ENCODE measurements at regions not wholly inside any gene's neighbourhood (a gene's known extent, or its start where the extent isn't known, plus 50 kb on each side); places are given as distances from the start of the nearest gene placed in this dataset.
"Not testable (repeated sequence)": the region's sequence is repeated elsewhere in the genome, so short reads cannot be mapped to it uniquely, and the experiment has no call there.

DNA sequence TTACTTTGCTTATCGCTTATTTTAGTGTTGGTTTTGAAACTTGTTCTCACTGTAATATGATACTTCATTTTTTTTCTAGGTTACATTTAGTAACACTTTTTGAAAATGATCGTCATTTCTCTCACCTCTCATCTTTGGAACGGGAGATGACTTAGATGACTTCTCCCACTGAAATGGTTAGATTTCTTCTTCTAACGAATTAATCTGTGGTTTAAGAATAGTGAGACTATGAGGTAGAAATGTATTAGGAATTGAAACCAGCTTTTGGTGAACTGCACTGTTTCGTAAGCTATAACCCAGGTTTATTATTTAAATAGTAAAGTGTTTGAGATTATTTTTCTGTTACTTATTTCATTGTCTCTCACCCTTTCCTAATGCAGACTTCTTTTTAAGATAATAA lies 93.7 kb downstream of the PRR15 start:
- ATAC-seq (ENCODE audit: insufficient read depth, low FRiP score) (no peak), DNase-seq (no peak)
- Histone ChIP-seq H3K4me3 (no peak overlapping the region), H3K9me3 (ENCODE audit: control insufficient read depth in 4 of 4, insufficient read depth in 3 of 4, low read length in 3 of 4) (no peaks in the 10 kb centered on the region), H3K36me3 (ENCODE audit: control insufficient read depth in 4 of 4, insufficient read depth in 4 of 4, low read length in 4 of 4) (no peaks in the 10 kb centered on the region), H3K27ac (ENCODE audit: low read depth in 1 of 2, low read length in 1 of 2) (no peak overlapping the region), H3K9ac (ENCODE audit: insufficient read depth in 1 of 2, low read length in 2 of 2) (no peak overlapping the region), H3K4me1 (ENCODE audit: control insufficient read depth in 5 of 5, insufficient read depth in 5 of 5, low read length in 5 of 5) (no peaks in the 10 kb centered on the region), H3K27me3 (ENCODE audit: control insufficient read depth in 3 of 3, insufficient read depth in 3 of 3, low read length in 2 of 3) (no peaks in the 10 kb centered on the region)
- 77 to 87% methylated on average over 5 of the region's 5 CpGs for WGBS, 2 donors
- TF ChIP-seq CTCF (IDR thresholded peaks at IDR 0.05; ENCODE audit: control extremely low read depth, extremely low read depth), result no peak

DNA sequence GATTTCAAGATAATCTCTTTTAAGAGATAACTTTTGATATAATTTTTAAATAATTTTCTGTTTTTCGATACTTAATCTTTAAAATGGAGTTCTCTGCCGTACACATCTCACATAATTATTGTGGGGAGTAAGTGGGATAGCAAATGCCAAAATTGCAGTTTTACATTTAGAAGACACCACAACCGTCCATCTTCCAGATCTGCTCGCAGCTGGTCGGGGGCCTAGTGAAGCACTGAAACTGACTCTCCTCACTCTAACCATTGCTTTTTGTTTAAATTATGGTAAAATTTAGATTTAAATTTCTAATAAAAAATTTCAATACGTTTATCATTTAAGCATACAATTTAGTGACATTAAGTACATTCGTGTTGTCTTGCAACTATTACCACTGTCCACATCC lies 94.2 kb downstream of the PRR15 start:
- WGBS, 2 donors, result 92 to 95% methylated on average over 7 of the region's 7 CpGs
- no peak overlapping the region for H3K9ac ChIP-seq (ENCODE audit: insufficient read depth in 1 of 2, low read length in 2 of 2)
- no peak for TF ChIP-seq CTCF (IDR thresholded peaks at IDR 0.05; ENCODE audit: control extremely low read depth, extremely low read depth)
- ATAC-seq (ENCODE audit: insufficient read depth, low FRiP score) (no peak), DNase-seq (peak in 1 of 3 donors; percentile 29)
- no peaks in the 10 kb centered on the region for H3K4me1 ChIP-seq (ENCODE audit: control insufficient read depth in 5 of 5, insufficient read depth in 5 of 5, low read length in 5 of 5)
- H3K27ac ChIP-seq (ENCODE audit: low read depth in 1 of 2, low read length in 1 of 2), result no peak overlapping the region
- no peak overlapping the region for H3K4me3 ChIP-seq
- H3K36me3 ChIP-seq (ENCODE audit: control insufficient read depth in 4 of 4, insufficient read depth in 4 of 4, low read length in 4 of 4), result no peaks in the 10 kb centered on the region
- H3K27me3 ChIP-seq (ENCODE audit: control insufficient read depth in 3 of 3, insufficient read depth in 3 of 3, low read length in 2 of 3), result no peaks in the 10 kb centered on the region
- no peaks in the 10 kb centered on the region for H3K9me3 ChIP-seq (ENCODE audit: control insufficient read depth in 4 of 4, insufficient read depth in 3 of 4, low read length in 3 of 4)

DNA sequence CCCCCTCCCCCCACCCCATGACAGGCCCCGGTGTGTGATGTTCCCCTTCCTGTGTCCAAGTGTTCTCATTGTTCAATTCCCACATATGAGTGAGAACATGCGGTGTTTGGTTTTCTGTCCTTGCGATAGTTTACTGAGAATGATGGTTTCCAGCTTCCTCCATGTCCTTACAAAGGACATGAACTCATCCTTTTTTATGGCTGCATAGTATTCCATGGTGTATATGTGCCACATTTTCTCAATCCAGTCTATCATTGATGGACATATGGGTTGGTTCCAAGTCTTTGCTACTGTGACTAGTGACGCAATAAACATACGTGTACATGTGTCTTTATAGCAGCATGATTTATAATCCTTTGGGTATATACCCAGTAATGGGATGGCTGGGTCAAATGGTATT lies 95.6 kb downstream of the PRR15 start:
- not testable (repeated sequence) for ATAC-seq (ENCODE audit: insufficient read depth, low FRiP score); H3K27ac ChIP-seq (ENCODE audit: low read depth in 1 of 2, low read length in 1 of 2); H3K9me3 ChIP-seq (ENCODE audit: control insufficient read depth in 4 of 4, insufficient read depth in 3 of 4, low read length in 3 of 4); H3K4me1 ChIP-seq (ENCODE audit: control insufficient read depth in 5 of 5, insufficient read depth in 5 of 5, low read length in 5 of 5); H3K4me3 ChIP-seq; H3K27me3 ChIP-seq (ENCODE audit: control insufficient read depth in 3 of 3, insufficient read depth in 3 of 3, low read length in 2 of 3); H3K9ac ChIP-seq (ENCODE audit: insufficient read depth in 1 of 2, low read length in 2 of 2); H3K36me3 ChIP-seq (ENCODE audit: control insufficient read depth in 4 of 4, insufficient read depth in 4 of 4, low read length in 4 of 4); DNase-seq
- WGBS, 2 donors, result 95 to 96% methylated on average over 5 of the region's 5 CpGs

DNA sequence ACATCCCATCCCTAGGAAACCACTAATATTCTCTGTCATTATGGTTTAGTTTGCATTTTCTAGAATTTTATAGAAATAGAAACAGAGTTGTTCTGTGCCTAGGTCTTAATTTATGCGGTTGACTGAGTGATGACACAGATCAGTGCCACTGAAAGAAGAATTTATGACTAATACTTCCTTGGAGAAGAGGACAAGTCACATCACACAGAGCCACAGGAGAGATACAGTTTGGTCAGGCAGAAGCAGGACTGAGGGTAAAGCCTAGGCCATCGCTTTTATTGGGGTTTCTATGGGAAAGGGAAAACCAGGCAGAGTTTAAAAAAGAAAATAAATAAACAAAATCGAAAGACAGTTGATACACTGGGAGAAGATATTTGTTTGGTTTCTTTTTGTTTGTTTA lies 99.3 kb downstream of the PRR15 start:
- not testable (repeated sequence) for H3K4me1 ChIP-seq (ENCODE audit: control insufficient read depth in 5 of 5, insufficient read depth in 5 of 5, low read length in 5 of 5); H3K27ac ChIP-seq (ENCODE audit: low read depth in 1 of 2, low read length in 1 of 2); H3K36me3 ChIP-seq (ENCODE audit: control insufficient read depth in 4 of 4, insufficient read depth in 4 of 4, low read length in 4 of 4); DNase-seq; ATAC-seq (ENCODE audit: insufficient read depth, low FRiP score); H3K27me3 ChIP-seq (ENCODE audit: control insufficient read depth in 3 of 3, insufficient read depth in 3 of 3, low read length in 2 of 3); H3K4me3 ChIP-seq; H3K9me3 ChIP-seq (ENCODE audit: control insufficient read depth in 4 of 4, insufficient read depth in 3 of 4, low read length in 3 of 4); H3K9ac ChIP-seq (ENCODE audit: insufficient read depth in 1 of 2, low read length in 2 of 2)
- 85 to 92% methylated on average over 3 of the region's 3 CpGs for WGBS, 2 donors

- not testable (repeated sequence) for H3K9me3 ChIP-seq (ENCODE audit: control insufficient read depth in 4 of 4, insufficient read depth in 3 of 4, low read length in 3 of 4); ATAC-seq (ENCODE audit: insufficient read depth, low FRiP score); H3K27me3 ChIP-seq (ENCODE audit: control insufficient read depth in 3 of 3, insufficient read depth in 3 of 3, low read length in 2 of 3); DNase-seq; H3K9ac ChIP-seq (ENCODE audit: insufficient read depth in 1 of 2, low read length in 2 of 2); H3K36me3 ChIP-seq (ENCODE audit: control insufficient read depth in 4 of 4, insufficient read depth in 4 of 4, low read length in 4 of 4); H3K27ac ChIP-seq (ENCODE audit: low read depth in 1 of 2, low read length in 1 of 2); H3K4me3 ChIP-seq; H3K4me1 ChIP-seq (ENCODE audit: control insufficient read depth in 5 of 5, insufficient read depth in 5 of 5, low read length in 5 of 5)
- 81 to 83% methylated on average over 1 of the region's 1 CpG for WGBS, 2 donors
Measured at GRCh38 chr7:29664999-29665398, 101.4 kb downstream of the PRR15 start.

GRCh38 chr7:29667096-29667669 lies 103.5 kb downstream of the PRR15 start:
- H3K4me1 ChIP-seq (ENCODE audit: control insufficient read depth in 5 of 5, insufficient read depth in 5 of 5, low read length in 5 of 5); H3K36me3 ChIP-seq (ENCODE audit: control insufficient read depth in 4 of 4, insufficient read depth in 4 of 4, low read length in 4 of 4); H3K27me3 ChIP-seq (ENCODE audit: control insufficient read depth in 3 of 3, insufficient read depth in 3 of 3, low read length in 2 of 3); DNase-seq; H3K4me3 ChIP-seq; ATAC-seq (ENCODE audit: insufficient read depth, low FRiP score); H3K9ac ChIP-seq (ENCODE audit: insufficient read depth in 1 of 2, low read length in 2 of 2); H3K27ac ChIP-seq (ENCODE audit: low read depth in 1 of 2, low read length in 1 of 2); H3K9me3 ChIP-seq (ENCODE audit: control insufficient read depth in 4 of 4, insufficient read depth in 3 of 4, low read length in 3 of 4): not testable (repeated sequence)
- WGBS, 2 donors, result 96 to 100% methylated on average over 4 to 5 of the region's 5 CpGs

DNA sequence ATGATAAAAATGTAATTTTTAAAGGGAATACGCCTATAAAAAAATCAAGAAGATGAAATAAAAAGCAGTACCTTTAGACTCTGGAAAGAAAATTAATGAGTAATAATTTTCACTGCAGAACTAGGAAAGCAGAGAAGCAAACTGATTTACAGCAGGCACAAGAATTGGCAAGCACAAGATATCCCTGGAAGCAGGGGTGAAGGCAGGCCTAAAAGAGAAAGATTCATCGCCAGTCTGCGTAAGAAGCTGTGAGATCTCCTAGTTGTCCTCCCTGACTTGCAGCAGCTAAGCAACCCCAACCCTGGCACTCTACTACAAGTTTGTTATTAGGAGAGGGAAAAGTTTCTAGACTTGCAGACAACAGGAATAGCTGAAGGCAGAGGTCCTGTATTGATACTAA lies 107.7 kb downstream of the PRR15 start:
- not testable (repeated sequence) for H3K4me3 ChIP-seq; H3K27ac ChIP-seq (ENCODE audit: low read depth in 1 of 2, low read length in 1 of 2); ATAC-seq (ENCODE audit: insufficient read depth, low FRiP score); H3K36me3 ChIP-seq (ENCODE audit: control insufficient read depth in 4 of 4, insufficient read depth in 4 of 4, low read length in 4 of 4); H3K9ac ChIP-seq (ENCODE audit: insufficient read depth in 1 of 2, low read length in 2 of 2); DNase-seq; H3K9me3 ChIP-seq (ENCODE audit: control insufficient read depth in 4 of 4, insufficient read depth in 3 of 4, low read length in 3 of 4); H3K4me1 ChIP-seq (ENCODE audit: control insufficient read depth in 5 of 5, insufficient read depth in 5 of 5, low read length in 5 of 5); H3K27me3 ChIP-seq (ENCODE audit: control insufficient read depth in 3 of 3, insufficient read depth in 3 of 3, low read length in 2 of 3)
- WGBS, 2 donors, result 87 to 95% methylated on average over 3 of the region's 3 CpGs
